ENCODE measurements at regions not wholly inside any gene's neighbourhood (a gene's known extent, or its start where the extent isn't known, plus 50 kb on each side); places are given as distances from the start of the nearest gene placed in this dataset.

- peak overlapping the region in 1 of 2 experiments; percentile 38; a peak in 2 of 4 replicates for H3K27ac ChIP-seq (ENCODE audit: low read depth in 2 of 2, low read length in 1 of 2)
- ChIA-PET CTCF (no interaction called here), POLR2A (no interaction called here)
- H3K36me3 ChIP-seq (replicated peaks in 1 of 2; ENCODE audit: control insufficient read depth in 1 of 2, insufficient read depth in 2 of 2, low read length in 1 of 2), result no peaks in the 10 kb centered on the region
- H3F3A ChIP-seq (replicated peaks; ENCODE audit: insufficient read depth), result no peaks in the 10 kb centered on the region
- no peaks in the 10 kb centered on the region for H3K79me2 ChIP-seq (ENCODE audit: insufficient read depth)
- no peak for DNase-seq
- H3K27me3 ChIP-seq (ENCODE audit: insufficient read depth), result no peaks in the 10 kb centered on the region
- peak; percentile 70 for TF ChIP-seq JUND (IDR thresholded peaks at IDR 0.05)
- TF ChIP-seq RXRA (IDR thresholded peaks at IDR 0.05; ENCODE audit: borderline replicate concordance, low read depth), result no peak
- TF ChIP-seq TEAD4 (IDR thresholded peaks at IDR 0.05; ENCODE audit: borderline replicate concordance, insufficient read depth), result no peak
- peak; percentile 89 for TF ChIP-seq FOSL2 (IDR thresholded peaks at IDR 0.05; ENCODE audit: borderline replicate concordance, low read depth)
- TF ChIP-seq NFIC (IDR thresholded peaks at IDR 0.05; ENCODE audit: borderline replicate concordance), result peak; percentile 71
- peak; percentile 58 for TF ChIP-seq TCF12 (IDR thresholded peaks at IDR 0.05)
- TF ChIP-seq MAX (IDR thresholded peaks at IDR 0.05; ENCODE audit: low read depth), result 0 out of 2 replicates have a peak, but pooled peaks have one; percentile 28
- peak; percentile 61; the same call in 1 of the 2 replicates for TF ChIP-seq YY1 (IDR thresholded peaks at IDR 0.05; ENCODE audit: low read depth)
- TF ChIP-seq PBX3 (IDR thresholded peaks at IDR 0.05), result peak; percentile 27; the same call in 1 of the 2 replicates
- peak overlapping the region; percentile 54; the same call in 1 of the 2 replicates for H2AFZ ChIP-seq (ENCODE audit: low read depth)
- no peaks in the 10 kb centered on the region for H3K9me2 ChIP-seq
- H3K4me1 ChIP-seq (ENCODE audit: control insufficient read depth in 1 of 2, insufficient read depth in 2 of 2, low read depth in 1 of 2, low read length in 1 of 2), result no peaks in the 10 kb centered on the region
- H4K20me1 ChIP-seq (ENCODE audit: insufficient read depth), result no peaks in the 10 kb centered on the region
- WGBS (ENCODE audit: low lambda C conversion rate), result 10% methylated on average over 2 of the region's 2 CpGs
- no peak overlapping the region for H3K9ac ChIP-seq
- H3K4me3 ChIP-seq (ENCODE audit: low read depth in 2 of 2, low read length in 1 of 2), result no peak overlapping the region
- no peaks in the 10 kb centered on the region for H3K9me3 ChIP-seq
- H3K4me2 ChIP-seq, result no peak overlapping the region
Observed at GRCh38 chr3:187841560-187841959, 96.3 kb upstream of the BCL6 start.

- no peak for DNase-seq
- Histone ChIP-seq H3K9me2 (no peaks in the 10 kb centered on the region), H3K27ac (ENCODE audit: low read depth in 2 of 2, low read length in 1 of 2) (no peak overlapping the region), H2AFZ (ENCODE audit: low read depth) (no peak overlapping the region), H3F3A (replicated peaks; ENCODE audit: insufficient read depth) (no peaks in the 10 kb centered on the region), H3K4me3 (ENCODE audit: low read depth in 2 of 2, low read length in 1 of 2) (no peak overlapping the region), H3K36me3 (replicated peaks in 1 of 2; ENCODE audit: control insufficient read depth in 1 of 2, insufficient read depth in 2 of 2, low read length in 1 of 2) (no peaks in the 10 kb centered on the region), H3K4me2 (no peak overlapping the region), H3K27me3 (ENCODE audit: insufficient read depth) (no peaks in the 10 kb centered on the region), H4K20me1 (ENCODE audit: insufficient read depth) (no peaks in the 10 kb centered on the region), H3K9me3 (no peaks in the 10 kb centered on the region), H3K9ac (no peak overlapping the region), H3K79me2 (ENCODE audit: insufficient read depth) (no peaks in the 10 kb centered on the region), H3K4me1 (ENCODE audit: control insufficient read depth in 1 of 2, insufficient read depth in 2 of 2, low read depth in 1 of 2, low read length in 1 of 2) (no peaks in the 10 kb centered on the region)
- 61% methylated on average over 4 of the region's 4 CpGs for WGBS (ENCODE audit: low lambda C conversion rate)
- ChIA-PET CTCF (no interaction called here), POLR2A (no interaction called here)
- no peak for TF ChIP-seq PBX3 (IDR thresholded peaks at IDR 0.05)
- TF ChIP-seq MXI1 (IDR thresholded peaks at IDR 0.05; ENCODE audit: low read depth, low read length), result no peak
- TF ChIP-seq CTCF (IDR thresholded peaks at IDR 0.05), result no peak
- TF ChIP-seq YY1 (IDR thresholded peaks at IDR 0.05; ENCODE audit: low read depth), result no peak
Observed at GRCh38 chr3:187843654-187844053, 98.4 kb upstream of the BCL6 start.

Data from SK-N-SH (cell line).